ENCODE measurements at regions not wholly inside any gene's neighbourhood (a gene's known extent, or its start where the extent isn't known, plus 50 kb on each side); places are given as distances from the start of the nearest gene placed in this dataset.
"Not testable (repeated sequence)": the region's sequence is repeated elsewhere in the genome, so short reads cannot be mapped to it uniquely, and the experiment has no call there.

DNA sequence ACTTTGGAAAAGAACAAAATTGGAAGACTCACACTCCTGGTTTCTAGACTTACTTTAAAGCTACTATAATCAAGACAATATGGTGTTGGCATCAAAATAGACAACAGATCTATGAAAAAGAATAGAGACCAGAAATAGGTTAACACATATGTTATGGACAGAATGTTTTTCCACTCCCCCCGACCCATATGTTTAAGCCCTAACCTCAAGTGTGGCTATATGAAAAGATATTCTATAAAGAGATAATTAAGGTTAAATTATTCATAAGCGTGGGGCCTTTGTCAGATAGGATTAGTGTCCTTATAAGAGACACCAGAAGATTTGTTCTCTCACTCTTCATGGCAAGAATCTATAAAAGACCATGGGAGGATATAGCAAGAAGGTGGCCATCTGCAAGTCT, 440.0 kb downstream of the AASDHPPT start:
- DNase-seq (ENCODE audit: insufficient read length, low spot score) (no peak), FAIRE-seq (no peak)
- TF ChIP-seq, protein P1, sequence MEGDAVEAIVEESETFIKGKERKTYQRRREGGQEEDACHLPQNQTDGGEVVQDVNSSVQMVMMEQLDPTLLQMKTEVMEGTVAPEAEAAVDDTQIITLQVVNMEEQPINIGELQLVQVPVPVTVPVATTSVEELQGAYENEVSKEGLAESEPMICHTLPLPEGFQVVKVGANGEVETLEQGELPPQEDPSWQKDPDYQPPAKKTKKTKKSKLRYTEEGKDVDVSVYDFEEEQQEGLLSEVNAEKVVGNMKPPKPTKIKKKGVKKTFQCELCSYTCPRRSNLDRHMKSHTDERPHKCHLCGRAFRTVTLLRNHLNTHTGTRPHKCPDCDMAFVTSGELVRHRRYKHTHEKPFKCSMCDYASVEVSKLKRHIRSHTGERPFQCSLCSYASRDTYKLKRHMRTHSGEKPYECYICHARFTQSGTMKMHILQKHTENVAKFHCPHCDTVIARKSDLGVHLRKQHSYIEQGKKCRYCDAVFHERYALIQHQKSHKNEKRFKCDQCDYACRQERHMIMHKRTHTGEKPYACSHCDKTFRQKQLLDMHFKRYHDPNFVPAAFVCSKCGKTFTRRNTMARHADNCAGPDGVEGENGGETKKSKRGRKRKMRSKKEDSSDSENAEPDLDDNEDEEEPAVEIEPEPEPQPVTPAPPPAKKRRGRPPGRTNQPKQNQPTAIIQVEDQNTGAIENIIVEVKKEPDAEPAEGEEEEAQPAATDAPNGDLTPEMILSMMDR (IDR thresholded peaks at IDR 0.05; ENCODE audit: insufficient read depth, missing control alignments), result no peak

DNA sequence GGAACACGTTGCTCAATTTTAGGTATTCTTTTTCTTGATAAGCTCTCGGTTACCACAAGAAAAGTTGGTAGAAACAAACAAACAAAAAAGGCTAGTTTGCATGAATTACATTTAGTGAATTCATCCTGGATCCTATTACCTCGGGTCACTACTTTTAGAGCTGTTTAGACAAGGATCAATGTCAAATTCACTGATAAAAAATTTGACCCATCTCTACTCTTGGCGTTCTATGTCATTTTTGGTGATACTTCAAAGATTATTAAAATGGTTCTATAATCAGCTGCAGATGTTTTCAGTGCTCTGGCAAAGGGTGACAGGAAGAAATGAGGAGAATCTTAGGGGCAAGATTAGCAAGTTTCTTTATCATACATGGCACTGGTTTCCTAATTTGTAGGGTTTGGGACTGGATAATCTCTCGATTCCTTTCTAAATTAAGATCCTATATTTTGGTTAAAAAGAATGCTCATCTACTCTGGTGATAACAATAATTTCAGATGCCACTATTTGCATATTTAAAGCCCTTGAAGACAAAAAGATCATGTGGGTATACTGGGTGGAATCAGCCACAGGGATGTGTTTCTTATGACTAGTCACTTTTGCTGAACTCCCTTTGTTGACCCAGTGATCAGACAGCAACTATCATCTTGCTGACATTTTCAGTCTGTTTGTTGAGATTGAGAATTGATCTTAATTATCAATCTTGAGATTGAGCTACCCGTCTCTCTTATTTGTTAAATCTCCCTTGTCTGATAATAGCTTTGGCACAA, 442.9 kb downstream of the AASDHPPT start:
- DNase-seq (ENCODE audit: insufficient read length, low spot score), result no peak
- TF ChIP-seq, protein P1 (IDR thresholded peaks at IDR 0.05; ENCODE audit: insufficient read depth, missing control alignments), result no peak
- no peak for FAIRE-seq

DNA sequence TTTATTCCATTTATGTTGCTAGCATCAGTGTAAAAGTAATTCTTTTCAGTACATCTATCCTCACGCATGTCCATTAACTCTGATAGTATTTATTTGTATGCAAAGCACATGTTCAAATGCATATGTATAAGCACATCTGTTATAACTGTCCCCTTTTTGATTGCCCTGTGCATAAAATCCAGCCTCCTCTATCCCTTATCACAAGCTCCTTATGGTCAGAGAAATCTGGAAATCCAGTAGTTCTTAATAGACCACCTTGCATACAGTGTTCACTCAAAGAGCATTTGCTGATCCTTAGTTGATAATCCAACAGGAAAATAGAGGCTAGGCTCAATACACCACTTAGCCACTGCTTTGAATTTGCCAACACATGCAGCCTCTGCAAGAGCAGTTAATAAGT, 443.5 kb downstream of the AASDHPPT start:
- FAIRE-seq, result no peak
- DNase-seq (ENCODE audit: insufficient read length, low spot score), result no peak
- TF ChIP-seq, protein P1 (IDR thresholded peaks at IDR 0.05; ENCODE audit: insufficient read depth, missing control alignments), result no peak

DNA sequence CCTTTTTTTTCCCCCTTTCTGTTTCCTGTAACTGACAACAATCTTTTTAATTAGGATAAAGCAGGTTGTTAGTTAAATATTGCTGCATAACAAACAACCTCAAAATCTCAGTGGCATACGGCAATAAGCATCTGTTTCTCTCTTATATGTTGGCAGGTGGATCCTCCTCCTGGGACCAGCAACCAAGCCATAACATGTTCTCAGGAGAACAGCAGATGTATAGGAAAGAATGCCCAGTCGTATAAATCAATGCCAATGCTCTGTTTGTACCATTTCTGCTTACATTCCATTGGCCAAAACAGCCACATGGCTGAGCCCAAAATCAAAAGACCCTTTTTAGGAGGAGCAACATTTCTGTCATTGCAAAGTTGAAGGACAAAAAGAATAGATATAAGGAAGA, 445.7 kb downstream of the AASDHPPT start:
- DNase-seq (ENCODE audit: insufficient read length, low spot score) (no peak), FAIRE-seq (no peak)
- TF ChIP-seq, protein P1 (IDR thresholded peaks at IDR 0.05; ENCODE audit: insufficient read depth, missing control alignments), result no peak

DNA sequence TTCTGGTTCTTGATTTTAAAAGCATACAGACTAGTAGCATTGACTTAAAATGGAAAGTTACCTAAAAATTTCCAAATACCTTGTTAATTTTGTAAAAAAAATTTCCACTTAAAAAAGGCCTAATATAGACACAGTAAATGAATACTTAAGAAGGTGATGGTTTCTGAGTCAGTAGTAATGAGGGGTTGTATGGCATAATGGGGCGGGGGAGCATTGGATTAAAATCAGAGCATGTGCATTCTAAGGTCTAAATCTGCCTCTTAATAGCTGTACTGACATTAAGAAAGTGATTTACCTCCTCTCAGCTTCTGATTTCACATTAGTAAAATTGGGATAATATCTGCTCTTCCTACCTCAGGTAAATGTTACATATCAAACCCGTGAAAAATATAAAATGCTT, 446.5 kb downstream of the AASDHPPT start:
- FAIRE-seq (no peak), DNase-seq (ENCODE audit: insufficient read length, low spot score) (no peak)
- TF ChIP-seq, protein P1 (IDR thresholded peaks at IDR 0.05; ENCODE audit: insufficient read depth, missing control alignments), result no peak

DNA sequence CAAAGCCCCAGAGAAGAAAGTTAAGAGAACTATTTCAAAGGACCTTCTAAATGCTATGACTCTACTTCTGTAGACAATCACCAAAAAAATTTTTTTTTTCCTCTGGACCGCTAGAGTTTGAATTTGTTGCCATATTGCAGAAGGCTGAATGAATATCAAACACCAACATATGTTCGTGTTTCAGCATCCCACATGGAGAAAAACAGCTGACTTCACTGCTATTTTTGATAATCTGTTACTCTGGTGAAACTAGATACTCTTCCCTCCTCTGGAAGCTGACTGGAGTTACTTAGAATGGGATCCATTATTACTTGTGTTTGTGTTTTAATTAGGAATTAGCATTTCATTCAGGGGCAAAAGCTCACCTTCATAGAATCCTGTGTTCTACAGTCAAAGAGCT, 447.0 kb downstream of the AASDHPPT start:
- FAIRE-seq (no peak), DNase-seq (ENCODE audit: insufficient read length, low spot score) (no peak)
- TF ChIP-seq, protein P1 (IDR thresholded peaks at IDR 0.05; ENCODE audit: insufficient read depth, missing control alignments), result no peak

DNA sequence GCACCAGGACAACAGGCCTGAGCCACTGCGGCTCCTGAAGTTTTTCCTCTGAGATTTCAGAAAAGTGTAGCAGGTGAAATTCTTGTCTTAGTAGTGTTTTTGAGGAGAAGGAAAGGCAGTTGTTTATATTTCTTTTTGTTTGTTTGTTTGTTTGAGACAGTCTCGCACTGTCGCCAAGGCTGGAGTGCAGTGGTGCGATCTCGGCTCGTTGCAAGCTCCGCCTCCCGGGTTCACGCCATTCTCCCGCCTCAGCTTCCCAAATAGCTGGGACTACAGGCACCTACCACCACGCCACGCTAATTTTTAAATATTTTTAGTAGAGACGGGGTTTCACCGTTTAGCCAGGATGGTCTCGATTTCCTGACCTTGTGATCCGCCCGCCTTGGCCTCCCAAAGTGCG, 454.2 kb downstream of the AASDHPPT start:
- not testable (repeated sequence) for DNase-seq (ENCODE audit: insufficient read length, low spot score)

More for the DNA sequence above, 454.2 kb downstream of the AASDHPPT start:
- not testable (repeated sequence) for FAIRE-seq
